GM21737 (cell line): ENCODE measurements at regions not wholly inside any gene's neighbourhood (a gene's known extent, or its start where the extent isn't known, plus 50 kb on each side); places are given as distances from the start of the nearest gene placed in this dataset.

Experiments
- ATAC-seq: cut with Tn5 transposase; IDR thresholded peaks from one replicate; pipeline ENCODE4 v1.9.1; 2021; ENCODE audit warnings: mild to moderate bottlenecking, moderate library complexity; ENCODE audit not compliant: unreplicated experiment

GRCh38 chr2:21486445-21486844, 362.7 kb downstream of the TDRD15 start:
- no peak for ATAC-seq

DNA sequence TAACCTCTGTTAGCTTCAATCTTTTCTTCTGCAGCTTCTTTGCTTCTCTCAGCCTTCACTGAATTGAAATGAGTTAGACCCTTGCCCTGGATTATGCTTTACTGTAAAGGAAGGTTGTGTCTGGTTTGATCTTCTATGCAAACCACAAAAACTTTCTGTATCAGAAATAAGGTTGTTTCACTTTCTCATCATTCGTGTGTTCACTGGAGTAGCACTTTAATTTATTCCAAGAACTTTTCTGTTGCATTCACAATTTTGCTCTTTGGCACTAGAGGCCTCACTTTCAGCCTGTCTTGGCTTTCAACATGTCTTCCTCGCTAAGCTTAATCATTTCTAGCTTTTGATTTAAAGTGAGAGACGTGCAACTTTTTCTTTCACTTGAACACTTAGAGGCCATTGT, 365.3 kb downstream of the TDRD15 start:
- no peak for ATAC-seq

DNA sequence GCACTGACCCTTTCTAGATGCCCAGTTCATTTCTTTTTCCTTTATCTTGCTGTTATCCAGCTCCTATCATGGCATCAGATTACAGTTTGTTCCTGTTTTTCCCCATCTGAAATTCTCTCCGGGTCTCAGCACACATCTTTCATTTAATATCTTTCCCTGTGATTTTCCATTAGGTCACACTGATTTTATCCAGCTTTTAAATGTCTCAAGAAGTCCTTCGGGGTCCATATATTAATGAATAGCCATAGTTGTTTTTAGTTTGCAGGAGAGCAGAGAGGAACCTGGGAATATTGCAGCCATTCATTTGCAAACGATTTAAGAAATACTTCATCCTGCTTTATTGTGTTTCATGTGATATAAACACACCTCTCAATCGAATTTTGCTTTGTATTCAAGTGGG, 374.2 kb downstream of the TDRD15 start:
- ATAC-seq: no peak

DNA sequence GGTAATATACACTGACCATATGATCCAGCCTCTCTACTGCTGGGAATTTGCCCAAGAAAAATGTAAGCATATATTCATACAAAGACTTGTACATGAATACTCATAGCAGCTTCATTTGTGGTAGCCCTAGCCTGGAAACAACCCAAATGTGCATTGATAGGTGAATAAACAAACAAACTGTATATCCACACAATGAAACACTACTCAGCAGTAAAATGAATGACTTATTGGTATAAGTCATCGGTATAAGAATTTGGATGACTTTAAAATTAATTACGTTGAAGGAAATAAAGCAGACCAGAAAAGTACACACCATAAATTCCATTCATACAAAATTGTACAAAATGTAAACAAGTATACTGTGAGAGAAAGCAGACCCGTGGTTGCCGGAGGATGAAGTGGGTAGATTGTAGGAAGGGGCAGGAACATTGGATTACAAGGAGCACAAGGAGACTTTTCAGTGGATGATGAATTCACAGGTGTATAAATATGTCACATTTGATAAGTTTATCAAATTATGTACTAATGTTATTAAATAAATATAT, 376.7 kb downstream of the TDRD15 start:
- no peak for ATAC-seq

GRCh38 chr2:21501376-21502027, 377.7 kb downstream of the TDRD15 start:
- ATAC-seq: no peak

- no peak for ATAC-seq
These were observed 392.1 kb downstream of the TDRD15 start for GRCh38 chr2:21515903-21516302.

DNA sequence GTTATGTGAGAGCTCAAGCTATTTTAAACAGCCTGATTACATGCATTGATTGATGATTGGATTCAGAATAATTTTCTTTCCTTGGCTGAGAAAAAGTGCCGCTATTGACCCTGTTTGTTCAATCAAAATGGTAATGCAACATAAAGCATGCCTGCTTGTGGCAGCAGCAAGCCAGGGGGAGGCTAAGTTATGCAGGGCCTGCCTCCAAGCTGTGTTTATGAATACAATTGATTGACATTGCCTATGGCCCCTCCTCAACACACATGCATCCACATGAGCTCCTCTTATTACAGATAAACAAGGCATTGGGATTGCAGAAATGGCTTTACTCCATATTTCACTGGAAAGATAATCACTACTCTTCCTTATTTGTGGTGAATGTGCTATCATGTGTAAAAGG, 395.6 kb downstream of the TDRD15 start:
- ATAC-seq: no peak

- no peak for ATAC-seq
These were observed 396.1 kb downstream of the TDRD15 start for GRCh38 chr2:21519821-21520220.

- ATAC-seq: no peak
These were observed 412.1 kb downstream of the TDRD15 start for GRCh38 chr2:21535826-21536225.

GRCh38 chr2:21539685-21540084, 415.9 kb downstream of the TDRD15 start:
- no peak for ATAC-seq

DNA sequence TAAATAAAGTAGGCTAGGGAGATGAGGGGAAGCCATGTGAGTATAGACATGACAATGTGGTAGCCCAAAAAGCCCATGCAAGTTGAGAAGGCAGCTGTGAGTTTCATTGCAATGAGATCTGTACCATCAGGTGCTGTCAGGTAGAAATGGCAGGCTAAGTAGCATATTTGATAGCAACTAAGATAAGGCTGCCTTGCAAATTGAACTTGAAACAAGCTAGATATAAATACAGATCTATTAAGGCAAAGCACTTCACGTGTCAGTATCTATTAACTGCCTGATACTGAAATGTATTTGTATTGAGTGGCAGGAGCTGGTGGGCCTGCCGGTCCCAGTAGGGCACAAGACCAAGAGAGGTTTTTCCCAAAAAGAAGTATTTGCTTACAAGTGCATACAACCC, 419.9 kb downstream of the TDRD15 start:
- no peak for ATAC-seq

DNA sequence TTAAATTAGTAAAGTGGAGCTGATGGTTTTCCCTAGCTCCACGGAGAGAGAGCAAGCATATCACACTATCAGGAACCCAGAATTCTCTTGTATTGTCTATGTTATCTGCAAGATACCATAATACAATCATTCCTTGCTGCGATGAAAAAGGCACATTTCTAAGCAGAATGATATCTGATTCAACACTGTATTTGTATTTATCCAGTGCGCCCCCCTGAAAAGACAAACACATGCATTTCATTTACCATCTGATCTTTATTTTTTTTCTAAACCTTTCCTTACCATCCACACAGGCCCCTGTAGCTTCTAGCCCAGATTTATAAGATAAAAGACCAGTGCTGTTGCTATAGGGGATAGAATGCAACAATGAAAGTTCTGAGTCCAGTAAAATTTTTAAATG, 420.6 kb downstream of the TDRD15 start:
- ATAC-seq: no peak

GRCh38 chr2:21552981-21553380, 429.2 kb downstream of the TDRD15 start:
- no peak for ATAC-seq

GRCh38 chr2:21559351-21559750, 435.6 kb downstream of the TDRD15 start:
- ATAC-seq: no peak

DNA sequence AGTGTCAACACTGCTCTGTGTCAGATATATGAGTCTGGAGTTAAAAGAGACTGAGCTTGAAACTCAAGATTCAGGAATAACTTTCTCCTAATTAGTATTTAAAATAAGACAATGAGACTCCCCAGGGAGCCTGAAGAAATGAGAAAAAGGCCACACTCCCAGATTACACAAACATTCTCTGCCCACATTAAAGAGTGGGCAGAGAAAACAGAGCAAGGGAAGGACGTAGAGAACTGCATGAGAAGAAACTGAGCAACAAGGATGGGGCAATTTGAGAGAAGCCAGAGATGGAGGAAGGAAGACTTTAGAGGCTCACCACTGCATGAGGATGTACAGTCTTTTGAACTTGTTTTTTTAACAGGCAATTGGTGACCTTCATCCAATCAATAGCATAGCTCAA, 438.2 kb downstream of the TDRD15 start:
- ATAC-seq: no peak

- no peak for ATAC-seq
These were observed 443.6 kb downstream of the TDRD15 start for GRCh38 chr2:21567395-21567794.

DNA sequence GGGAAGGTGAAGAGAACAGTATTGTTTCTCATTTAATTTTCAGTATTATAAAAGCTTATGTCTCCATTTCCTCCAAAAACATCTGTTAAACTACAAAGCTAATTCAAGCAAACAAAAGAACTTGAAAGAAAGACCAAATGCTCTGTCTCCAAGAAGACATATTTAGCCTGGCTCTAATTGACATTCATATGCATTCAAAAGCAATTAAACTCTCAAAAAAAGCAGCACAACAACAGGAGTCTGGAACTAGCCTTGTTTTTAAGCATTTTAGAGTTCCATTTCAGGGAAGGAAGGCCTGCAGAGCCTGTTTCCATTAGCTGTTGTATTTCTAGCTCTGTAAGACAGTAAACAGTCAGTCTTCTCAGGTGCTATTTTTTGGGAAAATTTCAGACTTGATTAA, 447.9 kb downstream of the TDRD15 start:
- ATAC-seq: no peak

GRCh38 chr2:21580391-21580790, 456.6 kb downstream of the TDRD15 start:
- no peak for ATAC-seq

GRCh38 chr2:21585881-21586280, 462.1 kb downstream of the TDRD15 start:
- ATAC-seq: no peak

DNA sequence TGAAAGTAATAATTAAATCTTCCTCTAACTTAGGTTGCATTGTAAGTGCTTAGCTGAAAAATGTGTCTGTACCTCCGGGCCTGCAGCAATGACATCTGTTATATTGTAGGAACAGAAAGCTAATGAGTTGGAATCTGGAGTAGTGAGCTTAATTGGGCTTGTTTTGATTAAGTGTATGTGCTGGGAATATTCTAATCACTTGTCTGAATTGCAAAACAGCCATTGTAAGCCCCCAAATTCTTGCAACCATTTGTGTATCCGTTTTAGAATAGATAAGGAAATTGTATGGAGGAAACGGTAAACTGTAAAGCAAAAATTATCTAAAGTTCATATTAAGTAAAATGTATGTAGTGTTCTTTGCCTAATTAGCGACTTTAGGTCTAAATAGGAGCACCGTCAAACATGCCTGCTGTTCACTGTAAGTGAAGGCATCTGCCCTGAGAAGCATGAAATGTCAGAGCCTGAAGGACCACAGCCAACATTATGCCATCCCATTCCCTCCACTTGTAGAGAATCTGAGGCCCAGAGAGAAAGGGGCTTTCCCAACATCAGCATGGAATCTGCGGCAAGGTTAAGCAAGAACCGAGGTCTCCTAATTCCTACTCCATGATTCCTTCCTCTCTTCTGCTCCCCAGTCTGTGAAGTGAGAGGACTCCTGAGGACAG, 466.4 kb downstream of the TDRD15 start:
- no peak for ATAC-seq

DNA sequence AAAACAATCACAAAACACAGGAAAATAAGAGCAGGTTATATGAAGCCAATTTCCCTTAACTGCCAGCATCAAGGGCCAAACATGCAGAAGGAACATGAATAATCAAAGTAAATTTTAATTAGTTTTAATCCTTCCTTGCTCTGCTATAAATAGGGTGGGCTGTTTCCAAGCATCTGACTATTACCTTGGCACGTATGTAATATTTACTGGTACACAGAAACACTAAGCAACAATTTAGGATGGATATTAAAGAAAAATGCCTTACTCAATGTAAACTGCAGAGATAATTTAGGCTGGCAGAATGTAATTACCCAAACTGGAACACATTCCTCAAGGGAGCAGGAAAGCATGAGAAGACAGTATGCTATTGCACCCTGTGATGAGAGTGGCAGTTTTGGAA, 468.2 kb downstream of the TDRD15 start:
- ATAC-seq: no peak

DNA sequence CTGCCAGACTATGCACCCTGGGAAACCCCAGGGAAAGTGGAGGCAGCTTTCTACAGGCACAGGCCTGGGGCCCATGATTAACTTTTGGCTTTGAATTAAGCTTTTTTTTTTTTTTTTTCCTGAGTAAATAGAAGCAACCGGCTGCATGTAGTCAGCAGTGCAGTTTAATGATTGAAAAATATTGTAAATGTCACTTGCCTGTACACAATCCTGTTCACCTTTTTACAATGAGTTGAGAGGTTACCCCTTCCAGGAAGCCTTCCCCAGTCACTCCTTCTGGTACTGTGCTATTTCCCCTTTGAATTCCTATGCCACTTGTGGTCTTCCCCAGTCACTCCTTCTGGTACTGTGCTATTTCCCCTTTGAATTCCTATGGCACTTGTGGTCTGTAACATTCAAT, 475.6 kb downstream of the TDRD15 start:
- ATAC-seq: no peak

DNA sequence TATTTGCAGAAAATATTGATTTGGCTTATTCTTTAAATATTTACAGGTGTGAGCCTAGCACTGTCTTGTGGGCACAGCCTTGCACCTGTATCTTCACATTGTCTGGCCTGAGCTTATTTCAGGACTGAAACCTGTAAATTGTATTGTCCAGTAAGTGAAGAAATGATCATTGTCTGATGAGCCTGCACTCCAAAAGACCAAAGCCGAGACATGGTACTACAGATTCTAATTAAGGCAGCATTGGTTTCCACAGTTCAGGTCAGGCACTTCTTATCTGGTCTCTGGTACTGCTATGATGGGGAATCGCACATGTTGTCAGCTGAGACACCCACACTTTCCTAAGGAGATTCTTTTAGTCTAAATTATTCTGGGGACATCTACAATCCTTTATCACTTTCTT, 479.0 kb downstream of the TDRD15 start:
- ATAC-seq: no peak
